GM18499 (cell line): ENCODE measurements at regions not wholly inside any gene's neighbourhood (a gene's known extent, or its start where the extent isn't known, plus 50 kb on each side); places are given as distances from the start of the nearest gene placed in this dataset.

Experiments used
- ATAC-seq: cut with Tn5 transposase; IDR thresholded peaks from one replicate; pipeline ENCODE4 v1.9.1; 2021; ENCODE audit warnings: moderate number of reproducible peaks; ENCODE audit not compliant: insufficient read depth, unreplicated experiment

DNA sequence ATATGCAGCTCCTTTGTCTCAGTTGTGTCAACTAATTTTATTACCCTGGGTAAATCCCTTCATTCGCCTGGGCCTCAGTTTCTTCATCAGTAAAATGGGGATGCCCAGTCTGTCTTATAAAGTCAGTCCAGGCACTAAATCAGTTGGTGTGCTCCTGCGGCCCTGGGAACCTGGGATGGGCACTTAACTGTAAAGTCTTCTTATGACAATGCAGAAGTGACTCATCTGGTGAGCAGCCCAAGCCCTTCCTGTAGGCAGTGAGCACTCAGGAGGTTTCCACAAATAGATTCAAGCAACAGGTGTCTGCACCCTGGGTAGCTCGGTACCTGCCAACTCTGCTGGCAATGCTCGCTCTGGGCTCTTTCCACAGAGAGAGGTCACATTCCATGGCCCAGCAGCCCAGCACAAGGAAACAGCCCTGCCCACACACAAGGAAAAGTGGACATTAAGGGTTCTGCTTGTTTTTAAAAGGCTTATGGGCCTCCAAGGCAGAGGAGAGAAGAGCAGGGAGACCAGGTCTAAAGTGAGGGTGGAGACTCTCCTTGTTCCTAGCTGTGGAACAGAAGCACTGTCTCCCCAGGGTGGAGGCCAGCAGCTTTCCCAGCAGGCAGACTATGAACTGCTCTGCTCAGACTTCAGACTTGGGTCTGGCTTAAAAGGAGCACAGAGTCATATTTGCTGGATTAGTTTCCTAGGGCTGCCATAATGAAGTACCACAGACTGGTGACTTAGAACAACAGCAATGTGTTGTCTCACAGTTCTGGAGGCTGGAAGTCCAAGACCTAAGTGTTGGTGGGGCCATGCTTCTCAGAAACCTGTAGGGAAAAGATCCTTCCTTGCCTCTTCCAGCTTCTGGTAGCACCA, 89.7 kb upstream of the ADRA1B start:
- ATAC-seq: peak; percentile 91

DNA sequence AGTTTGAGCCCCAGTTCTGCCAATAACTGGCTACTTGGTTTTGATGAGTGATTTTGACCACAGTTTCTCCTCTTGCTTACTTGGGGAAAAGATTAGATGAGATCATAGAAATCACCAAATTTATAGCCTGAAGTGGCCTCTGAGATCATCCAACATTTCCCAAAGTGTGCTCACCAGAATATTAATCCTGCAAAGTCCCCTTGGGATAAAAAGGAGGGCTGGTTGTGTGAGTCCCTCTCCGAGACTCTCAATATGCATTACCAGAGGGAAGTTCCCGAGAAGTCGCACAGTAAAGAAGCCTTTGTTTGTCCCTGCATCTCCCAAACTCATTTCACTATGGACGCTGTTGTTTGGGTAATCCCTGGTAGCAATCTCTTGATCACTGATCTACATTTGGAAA, 88.4 kb upstream of the ADRA1B start:
- no peak for ATAC-seq

DNA sequence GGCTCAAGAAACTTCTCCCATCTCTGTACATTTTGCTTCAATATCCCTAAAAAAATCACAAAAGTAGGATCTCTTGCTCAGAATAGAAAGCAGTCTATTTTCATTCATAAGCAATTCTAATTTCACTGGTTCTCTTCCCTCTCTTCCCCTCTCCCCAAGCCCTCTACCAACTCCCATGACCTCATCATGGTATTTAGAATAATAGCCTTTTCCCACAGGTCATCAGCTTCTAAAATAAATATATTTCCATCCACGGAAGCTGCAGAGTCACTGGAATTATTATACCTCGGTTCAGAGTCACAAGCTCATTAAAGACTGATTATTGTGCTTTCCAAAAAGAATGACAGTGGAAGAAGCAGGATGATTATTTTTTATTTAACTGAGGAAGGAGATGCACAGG, 84.2 kb upstream of the ADRA1B start:
- no peak for ATAC-seq

DNA sequence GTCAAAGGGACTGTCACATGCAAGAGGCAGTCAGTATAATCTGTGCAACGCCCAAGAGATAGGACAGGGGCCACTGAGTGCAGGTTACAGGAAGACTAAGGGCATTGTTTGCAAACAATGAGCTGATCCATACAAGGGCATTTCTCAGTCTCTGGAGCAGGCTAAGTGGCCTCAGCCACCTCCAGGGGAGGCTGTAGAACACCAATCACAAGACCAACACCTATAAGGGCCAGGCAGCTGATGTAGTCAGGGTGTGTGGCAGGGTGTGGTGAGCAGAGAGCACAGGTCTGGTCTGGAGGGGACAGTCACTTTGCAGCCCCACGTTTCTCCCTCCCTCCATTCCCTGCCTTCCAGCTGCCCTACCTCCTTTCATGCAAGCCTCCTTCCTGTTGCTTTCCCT, 83.2 kb upstream of the ADRA1B start:
- ATAC-seq: no peak

DNA sequence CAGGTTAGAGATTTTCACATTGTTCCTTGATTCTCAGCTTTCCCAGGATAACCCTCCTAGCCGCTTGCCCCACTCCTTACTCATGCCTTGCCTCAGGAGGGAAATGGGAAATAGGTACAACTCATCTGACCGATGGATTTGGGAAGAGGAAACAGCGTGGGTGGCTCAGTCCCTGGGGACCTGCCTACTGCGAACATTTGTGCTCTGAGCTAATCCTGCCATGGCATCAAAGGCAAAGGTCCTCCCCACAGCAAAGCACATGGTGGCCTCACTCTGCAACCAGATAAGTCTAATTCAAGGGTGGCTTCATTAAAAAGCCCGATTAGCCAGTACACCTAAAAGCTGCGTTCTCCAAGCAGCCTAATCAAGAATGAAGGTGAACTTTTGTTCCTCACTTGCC, 82.4 kb upstream of the ADRA1B start:
- no peak for ATAC-seq

DNA sequence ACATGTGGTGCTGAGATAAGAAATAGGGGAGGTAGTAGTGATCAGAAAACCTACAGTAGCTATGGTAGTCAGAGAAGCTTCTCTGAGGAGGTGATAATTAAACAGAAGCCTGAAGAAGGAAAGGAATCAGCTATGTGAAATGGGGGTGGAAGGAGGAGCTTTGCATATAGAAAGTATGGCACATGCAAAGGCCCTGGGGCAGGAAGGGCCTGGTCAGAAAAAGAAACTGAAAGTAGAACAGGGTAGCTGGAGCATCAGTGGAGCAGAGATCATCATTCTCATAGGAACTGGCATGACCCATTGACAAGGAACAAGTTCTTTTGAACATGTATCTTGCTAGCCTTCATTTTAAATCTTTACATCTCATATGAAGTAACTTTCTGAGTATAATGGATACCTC, 80.7 kb upstream of the ADRA1B start:
- no peak for ATAC-seq

DNA sequence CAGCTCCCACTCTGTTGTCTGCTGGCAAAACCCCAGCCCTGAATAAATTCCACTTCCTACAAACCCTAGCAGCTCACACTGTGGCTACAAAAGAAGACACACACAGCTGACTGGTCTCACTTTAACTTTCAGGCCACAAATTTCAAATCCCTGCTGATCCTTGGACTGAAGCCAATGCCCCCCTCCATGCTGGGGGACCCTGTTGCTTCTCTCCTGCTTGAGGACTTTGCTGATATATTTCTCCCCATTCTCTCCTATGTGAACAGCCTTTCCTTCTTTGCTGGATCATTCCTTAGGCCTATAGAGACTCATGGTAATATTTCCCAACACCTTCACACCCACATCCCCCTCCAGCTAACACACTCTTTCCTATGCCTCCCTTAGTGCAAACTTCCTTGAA, 79.6 kb upstream of the ADRA1B start:
- ATAC-seq: no peak

DNA sequence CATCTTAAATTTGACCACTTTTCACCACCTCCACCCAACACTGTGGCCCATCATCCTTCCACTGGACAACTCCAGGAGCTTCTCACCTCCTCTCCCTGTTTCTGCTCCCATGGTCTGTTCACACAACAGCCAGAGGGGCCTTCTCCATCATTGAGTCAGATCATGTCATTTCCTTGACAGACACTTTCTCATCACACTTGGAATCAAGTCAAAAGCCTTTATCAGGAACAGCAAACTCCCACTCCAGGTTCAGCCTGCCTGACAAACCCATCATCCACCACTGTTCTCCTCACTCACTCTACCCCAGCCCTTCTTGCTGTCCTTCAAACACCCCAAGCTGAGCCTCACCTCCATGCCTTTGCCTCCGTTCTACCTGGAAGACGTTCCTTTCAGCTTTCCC, 78.4 kb upstream of the ADRA1B start:
- ATAC-seq: no peak

DNA sequence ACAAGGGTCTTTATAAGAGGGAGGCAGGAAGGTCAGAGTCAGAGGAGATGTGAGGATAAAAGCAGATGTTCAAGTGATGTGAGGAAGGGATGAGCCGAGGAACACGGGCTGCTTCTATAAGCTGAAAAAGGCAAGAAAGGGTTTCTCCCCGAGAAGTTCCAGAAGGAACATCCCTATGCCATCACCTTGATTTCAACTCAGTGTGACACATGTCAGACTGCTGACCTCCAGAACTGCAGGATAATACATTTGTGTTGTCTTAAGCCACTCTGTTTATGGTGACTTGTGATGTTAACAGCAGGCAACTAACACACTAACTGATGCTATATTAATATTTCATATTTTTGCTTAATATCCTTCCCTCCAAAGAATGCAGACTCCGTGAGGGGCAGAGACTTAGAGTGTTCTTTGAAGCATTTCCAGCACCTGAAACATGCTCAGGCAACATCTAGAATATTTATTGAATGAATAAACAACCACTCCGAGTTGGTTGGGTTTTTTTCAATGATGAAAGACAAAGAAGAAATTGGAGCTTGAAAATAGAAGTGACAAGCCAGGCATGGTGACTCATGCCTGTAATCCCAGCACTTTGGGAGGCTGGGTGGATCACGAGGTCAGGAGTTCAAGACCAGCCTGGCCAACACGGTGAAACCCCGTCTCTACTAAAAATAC, 77.6 kb upstream of the ADRA1B start:
- ATAC-seq: no peak

DNA sequence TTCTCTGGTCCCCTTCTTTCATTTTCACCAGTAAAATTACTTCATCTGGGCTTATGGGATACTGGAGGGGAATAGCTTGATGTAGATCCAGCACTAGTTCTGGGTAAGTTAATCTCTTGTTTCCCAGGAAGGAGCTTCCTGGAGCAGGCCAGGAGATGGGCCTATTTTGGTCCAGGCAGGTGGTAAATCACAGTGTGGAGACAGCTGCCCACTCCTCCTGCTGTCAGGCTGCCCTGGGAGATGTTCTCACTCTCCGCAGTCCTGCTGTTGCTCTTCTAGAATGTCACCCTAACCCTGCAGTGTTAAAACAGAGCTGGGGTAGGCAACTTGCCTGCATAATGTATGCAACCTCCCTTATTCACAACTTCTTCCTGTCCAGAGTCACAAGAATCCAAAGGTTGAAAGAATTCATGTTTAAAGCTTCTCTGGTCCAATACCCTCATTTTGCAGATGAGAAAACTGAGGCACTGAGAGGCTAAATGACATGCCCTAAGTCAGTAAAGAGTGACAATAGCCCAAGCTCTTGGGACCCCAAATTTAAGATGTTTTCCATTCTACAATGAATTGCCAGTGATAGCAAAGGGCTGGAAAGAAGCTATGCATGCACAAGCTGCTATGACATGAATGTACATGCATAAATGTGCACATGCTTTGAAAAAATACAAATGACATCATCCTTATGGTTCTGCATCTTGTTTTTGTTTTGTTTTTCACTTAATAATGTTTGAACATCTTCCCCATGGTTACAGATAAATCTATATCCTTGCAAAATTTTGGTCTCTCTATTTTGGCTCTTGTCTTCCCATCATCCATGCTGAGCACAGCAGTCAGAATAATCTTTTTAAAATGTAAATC, 71.8 kb upstream of the ADRA1B start:
- no peak for ATAC-seq

DNA sequence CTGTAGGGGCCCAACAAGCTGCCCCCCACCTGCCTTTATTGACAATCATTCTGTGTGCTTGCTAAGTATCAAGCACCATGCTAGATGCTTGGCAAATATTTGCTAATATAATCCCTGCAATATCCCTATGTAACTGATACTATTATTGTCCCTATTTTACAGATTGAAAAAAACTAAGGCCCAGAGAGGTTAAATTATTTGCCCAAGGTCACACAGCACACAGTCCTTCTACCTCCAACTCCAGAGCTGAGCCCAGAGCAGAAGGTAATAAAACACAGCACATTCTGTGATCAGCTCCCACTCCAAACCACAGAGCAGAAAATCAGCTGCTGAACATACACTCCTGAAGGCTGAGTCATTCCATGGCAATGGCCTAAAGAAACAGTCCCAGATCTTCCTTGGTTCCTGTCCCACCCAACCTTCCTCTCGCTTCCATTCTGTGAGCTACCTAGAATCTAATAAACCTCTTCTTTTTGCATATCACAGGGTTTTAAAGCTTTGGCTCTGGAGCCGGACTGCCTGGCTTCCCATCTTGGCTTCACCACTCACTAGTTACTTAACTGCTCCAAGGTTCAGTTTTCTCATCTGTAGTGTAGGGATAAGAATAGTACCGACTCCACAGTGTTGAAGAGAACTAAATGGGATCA, 66.7 kb upstream of the ADRA1B start:
- ATAC-seq: no peak

DNA sequence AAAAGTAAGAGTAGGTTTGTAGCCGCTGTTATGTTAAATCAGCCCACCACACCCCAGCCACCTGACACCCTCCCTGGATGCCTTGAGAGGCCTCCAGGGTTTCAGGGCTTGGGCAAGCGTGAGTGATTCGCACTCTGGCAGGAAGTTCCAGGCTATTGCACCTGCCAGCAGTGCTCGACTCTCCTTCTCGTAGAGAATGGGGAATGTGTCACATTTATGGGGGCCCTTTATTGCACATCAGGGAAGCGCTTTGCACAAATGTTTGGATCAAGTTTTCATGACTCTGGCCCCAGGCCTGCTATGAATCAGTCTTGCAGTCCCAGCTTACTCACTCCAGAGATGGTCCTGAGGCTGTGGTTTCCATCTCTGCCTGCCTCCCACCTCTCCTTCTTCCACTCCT, 66.1 kb upstream of the ADRA1B start:
- ATAC-seq: no peak

DNA sequence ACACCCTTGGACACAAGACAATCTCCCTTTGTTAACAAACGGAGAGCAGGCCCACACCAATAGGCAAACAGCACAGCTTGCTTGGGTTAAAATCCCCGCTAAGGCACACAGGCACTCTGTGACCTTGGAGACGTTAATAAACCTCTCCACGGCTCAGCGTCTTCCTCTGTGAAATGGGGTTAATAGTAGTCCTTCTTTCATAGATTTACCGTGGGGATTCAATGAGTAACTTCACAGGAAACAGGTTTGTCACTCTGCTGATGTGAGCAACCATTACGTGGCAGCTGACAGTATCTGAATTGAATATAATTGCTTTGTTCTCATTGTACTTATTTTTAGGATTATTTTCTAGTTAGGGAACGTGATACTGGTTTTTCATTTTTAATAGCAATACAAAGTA, 65.2 kb upstream of the ADRA1B start:
- no peak for ATAC-seq

DNA sequence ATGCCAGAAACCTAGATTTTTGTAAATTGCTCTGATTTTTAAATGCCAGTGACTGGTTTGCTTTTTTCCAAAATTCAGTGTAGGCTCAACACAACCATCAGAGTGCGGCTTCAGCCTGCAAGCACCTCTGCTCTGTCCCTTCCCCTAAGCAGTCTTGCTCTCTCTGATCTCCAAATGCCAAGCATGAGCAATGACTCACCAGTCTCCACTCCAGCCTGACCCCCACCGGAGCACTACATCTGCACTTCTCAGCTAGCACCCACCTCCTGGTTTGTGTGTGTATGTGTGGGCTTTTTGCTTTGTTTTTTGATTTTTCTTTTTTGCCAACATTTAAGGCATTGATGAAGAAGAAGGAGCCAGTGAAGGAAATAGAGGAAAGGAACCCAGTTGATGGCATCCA, 61.4 kb upstream of the ADRA1B start:
- no peak for ATAC-seq

DNA sequence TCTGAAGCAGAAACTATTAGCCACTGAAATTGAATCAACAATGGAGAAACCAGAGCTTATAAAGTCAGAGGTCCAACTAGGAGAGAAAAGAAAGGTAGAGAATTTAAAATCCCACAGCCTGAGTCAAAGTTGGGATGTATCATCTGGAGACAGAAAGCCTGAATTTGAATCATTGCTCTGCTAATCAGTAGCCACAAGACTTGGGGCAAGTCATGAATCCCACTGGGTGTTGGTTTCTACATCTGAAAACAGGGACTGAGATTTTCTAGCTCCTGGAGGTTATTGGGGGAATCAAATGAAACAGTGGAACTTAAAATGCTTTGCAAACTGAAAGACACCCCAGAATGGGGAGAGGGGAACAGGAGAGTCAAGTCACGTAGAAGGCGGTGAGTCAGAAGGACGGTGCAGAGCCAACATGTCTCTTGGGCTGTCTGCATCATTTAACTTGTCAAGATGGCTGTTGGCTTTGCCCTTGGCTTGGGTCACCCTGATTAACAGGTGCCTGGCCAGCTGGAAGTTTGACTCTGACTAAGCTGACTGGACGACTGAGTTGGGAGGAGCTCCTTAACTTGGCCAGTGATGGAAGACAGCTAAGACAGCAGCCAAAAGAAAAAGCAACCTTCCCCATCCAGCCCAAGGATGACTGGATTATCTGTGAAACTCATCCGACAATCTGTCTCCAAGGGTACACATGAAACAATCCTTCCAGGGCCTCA, 60.6 kb upstream of the ADRA1B start:
- no peak for ATAC-seq

DNA sequence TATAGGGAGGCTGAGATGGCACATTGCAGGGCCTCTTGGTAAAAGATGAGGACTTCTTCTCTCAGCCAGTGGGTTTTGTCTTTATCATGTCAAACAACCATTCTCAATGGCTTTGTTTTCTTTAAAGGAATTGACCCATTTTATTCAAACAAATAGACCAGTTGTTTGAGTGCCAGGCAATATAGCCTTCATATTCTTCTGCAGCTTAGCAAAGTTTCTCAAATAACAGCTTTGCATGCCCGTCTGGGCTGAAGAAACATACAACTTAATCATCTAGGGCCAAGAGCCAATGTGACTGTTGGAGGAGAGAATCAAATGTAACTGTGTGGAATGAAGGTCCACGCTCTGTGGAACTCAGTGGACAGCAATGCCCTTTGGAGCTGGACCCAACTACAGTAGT, 57.4 kb upstream of the ADRA1B start:
- ATAC-seq: no peak

DNA sequence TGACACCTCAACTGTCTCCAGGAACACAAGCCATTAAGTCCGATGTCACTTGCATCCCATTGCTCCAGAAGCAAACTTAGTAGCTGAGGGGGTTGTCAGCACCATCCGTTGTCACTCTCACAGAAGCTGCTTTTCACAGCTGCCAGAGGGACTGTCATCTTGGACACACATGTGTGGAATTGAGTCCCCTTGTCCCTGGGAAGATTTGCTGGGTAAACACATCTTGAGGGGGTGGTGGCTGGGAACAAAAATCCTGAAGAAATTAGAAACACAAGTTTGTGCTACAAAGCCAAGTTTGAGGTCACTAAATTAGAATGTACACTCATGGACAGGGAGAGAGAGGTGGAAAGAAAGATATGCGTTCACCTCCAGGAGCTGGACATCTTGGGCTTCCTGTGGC, 55.2 kb upstream of the ADRA1B start:
- no peak for ATAC-seq

DNA sequence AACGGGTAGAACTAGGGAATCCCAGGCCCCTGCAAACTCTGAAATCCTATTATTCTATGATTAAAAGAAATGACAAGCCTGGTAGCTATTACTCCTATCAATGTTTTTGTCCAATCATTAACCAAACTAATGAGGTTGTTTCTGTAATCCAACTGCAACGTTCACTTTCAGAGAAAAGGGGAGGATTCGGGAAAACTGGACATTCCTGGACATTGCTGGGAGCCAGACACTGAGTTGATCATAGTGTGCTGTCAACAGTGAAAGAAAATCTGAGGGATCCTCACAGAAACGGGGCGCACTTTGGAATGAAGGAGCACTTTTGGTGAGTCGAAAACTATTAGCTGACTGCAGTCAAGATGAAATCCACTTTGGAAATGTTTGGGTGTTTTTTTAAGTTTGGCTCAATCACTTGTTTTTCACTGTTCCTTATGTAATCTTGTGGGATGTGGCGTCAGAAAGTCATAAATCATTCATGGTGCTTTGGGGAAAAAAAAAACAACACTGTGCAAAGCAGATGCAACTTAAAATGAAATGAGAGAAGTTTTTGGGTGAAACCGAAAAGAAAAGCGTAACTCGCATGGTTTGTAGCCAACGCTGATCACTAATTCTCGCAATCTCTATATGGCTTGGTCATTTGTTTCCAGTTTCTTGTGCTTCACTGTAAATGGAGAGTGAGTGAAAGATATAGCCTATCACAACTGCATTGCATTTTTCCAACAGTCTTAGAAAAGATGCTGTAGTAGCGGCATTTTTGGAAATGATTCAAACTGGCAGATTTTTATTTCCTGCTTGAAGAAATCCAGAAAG, 51.2 kb upstream of the ADRA1B start:
- no peak for ATAC-seq

DNA sequence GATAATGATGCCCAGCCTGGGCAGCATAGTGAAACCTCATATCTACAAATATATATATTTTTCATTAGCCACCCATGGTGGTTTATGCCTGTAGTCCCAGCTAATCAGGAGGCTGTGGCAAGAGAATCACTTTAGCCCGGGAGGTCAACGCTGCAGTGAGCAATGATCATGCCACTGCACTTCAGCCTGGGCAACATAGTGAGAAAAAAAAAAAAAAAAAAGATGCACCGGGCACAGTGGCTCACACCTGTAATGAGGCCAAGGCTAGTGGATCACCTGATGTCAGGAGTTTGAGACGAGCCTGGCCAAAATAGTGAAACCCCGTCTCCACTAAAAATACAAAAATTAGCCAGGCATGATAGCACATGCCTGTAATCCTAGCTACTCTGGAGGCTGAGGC, 50.2 kb upstream of the ADRA1B start:
- ATAC-seq: no peak
